MCF 10A (cell line): ENCODE measurements at regions not wholly inside any gene's neighbourhood (a gene's known extent, or its start where the extent isn't known, plus 50 kb on each side); places are given as distances from the start of the nearest gene placed in this dataset.

ENCODE experiments used
- BruUV-seq: library from RNA; stranded (reverse); fragments of 400-500 nt; replicated peaks from 2 replicates; lab custom pipeline; 2021; lab: Mats Ljungman, UMichigan
- CTCF ChIA-PET: fragments of 300-600 bp; sonication (Branson Sonifier 250); formaldehyde crosslinking; extraction: SDS; loops from one replicate; lab custom pipeline; 2021; ENCODE audit warnings: antibody characterized with exemption, inconsistent platforms; lab: Yijun Ruan, JAX
- POLR2A ChIA-PET: fragments of 300-600, 350-650 bp; sonication (Branson Sonifier 250); formaldehyde crosslinking; extraction: SDS; loops from one replicate; lab custom pipeline; 2020; ENCODE audit warnings: antibody characterized with exemption, inconsistent platforms; lab: Yijun Ruan, JAX
- DNase-seq: peaks from one replicate; pipeline ENCODE4 v3.0.0-alpha.2; 2018; ENCODE audit not compliant: unreplicated experiment
- H3K27ac Mint-ChIP-seq: one replicate; pipeline ENCODE4 v1.8.0; 2022; ENCODE audit warnings: mild to moderate bottlenecking, low read depth, mixed read lengths; ENCODE audit not compliant: unreplicated experiment
- H3K27me3 Mint-ChIP-seq: one replicate; pipeline ENCODE4 v1.8.0; 2022; ENCODE audit warnings: mixed read lengths; ENCODE audit not compliant: insufficient read depth, unreplicated experiment
- H3K36me3 Mint-ChIP-seq: one replicate; pipeline ENCODE4 v1.8.0; 2022; ENCODE audit warnings: mild to moderate bottlenecking, moderate library complexity, mixed read lengths; ENCODE audit not compliant: insufficient read depth, unreplicated experiment
- H3K4me1 Mint-ChIP-seq: one replicate; pipeline ENCODE4 v1.8.0; 2022; ENCODE audit warnings: mixed read lengths; ENCODE audit not compliant: insufficient read depth, unreplicated experiment
- H3K4me3 Mint-ChIP-seq: one replicate; pipeline ENCODE4 v1.8.0; 2022; ENCODE audit warnings: mild to moderate bottlenecking, moderate library complexity, mixed read lengths; ENCODE audit not compliant: unreplicated experiment
- H3K9me3 Mint-ChIP-seq: one replicate; pipeline ENCODE4 v1.8.0; 2022; ENCODE audit warnings: mixed read lengths; ENCODE audit not compliant: unreplicated experiment
- CTCF ChIP-seq: fragments of 200-600 bp; IDR thresholded peaks from one replicate; pipeline ENCODE4 v1.8.0; 2022; ENCODE audit warnings: antibody characterized with exemption, mild to moderate bottlenecking; ENCODE audit not compliant: unreplicated experiment
- intact Hi-C: fragments of 100-400 bp; cut with micrococcal nuclease; formaldehyde crosslinking; loops from 2 replicates; pipeline ENCODE4 v1.14.1; 2022

GRCh38 chr14:49484180-49484579, 102.0 kb downstream of the RPS29 start:
- POLR2A ChIA-PET: no interaction called here
- H3K4me3 Mint-ChIP-seq: no peak overlapping the region
- H3K27ac Mint-ChIP-seq: no peak overlapping the region
- H3K36me3 Mint-ChIP-seq: no peaks in the 10 kb centered on the region
- H3K4me1 Mint-ChIP-seq: no peaks in the 10 kb centered on the region
- no TSS peak for BruUV-seq
- peaks cover 21% of the 10 kb centered on the region for H3K27me3 Mint-ChIP-seq
- peaks cover 11% of the 10 kb centered on the region for H3K9me3 Mint-ChIP-seq
- no peak for TF ChIP-seq CTCF
- CTCF ChIA-PET: interaction anchor here (0.9 to 2.7 kb wide), 4 partner anchors 13 to 23 kb away, joined by 3 to 13 read pairs (median 6); no protein-coding TSS in a partner anchor
- intact Hi-C loops: no loop called here
- DNase-seq: no peak

GRCh38 chr14:49483268-49483667, 102.9 kb downstream of the RPS29 start:
- Mint-ChIP-seq H3K4me3 (no peak overlapping the region), H3K4me1 (no peaks in the 10 kb centered on the region), H3K9me3 (peaks cover 11% of the 10 kb centered on the region), H3K27me3 (peaks cover 21% of the 10 kb centered on the region), H3K36me3 (no peaks in the 10 kb centered on the region), H3K27ac (no peak overlapping the region)
- intact Hi-C loops: no loop called here
- ChIA-PET CTCF (interaction anchor here (0.9 to 1.1 kb wide), 2 partner anchors 14 to 38 kb away, joined by 3 read pairs; no protein-coding TSS in a partner anchor), POLR2A (no interaction called here)
- no TSS peak for BruUV-seq
- no peak for DNase-seq
- TF ChIP-seq CTCF: no peak

- BruUV-seq: no TSS peak
- ChIA-PET POLR2A (no interaction called here), CTCF (interaction anchor here (0.7 to 7.8 kb wide), 5 partner anchors 16 to 69 kb away, joined by 3 to 61 read pairs (median 5); no protein-coding TSS in a partner anchor)
- H3K36me3 Mint-ChIP-seq: no peaks in the 10 kb centered on the region
- H3K9me3 Mint-ChIP-seq: peaks cover 11% of the 10 kb centered on the region
- no peak for TF ChIP-seq CTCF
- intact Hi-C loops: no loop called here
- no peak overlapping the region for H3K4me3 Mint-ChIP-seq
- H3K27ac Mint-ChIP-seq: no peak overlapping the region
- H3K27me3 Mint-ChIP-seq: peaks cover 21% of the 10 kb centered on the region
- DNase-seq: no peak
- H3K4me1 Mint-ChIP-seq: no peaks in the 10 kb centered on the region
Measured at GRCh38 chr14:49480979-49481498, 105.1 kb downstream of the RPS29 start.

- Mint-ChIP-seq H3K4me1 (no peaks in the 10 kb centered on the region), H3K4me3 (no peak overlapping the region), H3K36me3 (no peaks in the 10 kb centered on the region), H3K27me3 (peaks cover 15% of the 10 kb centered on the region), H3K27ac (no peak overlapping the region), H3K9me3 (peaks cover 11% of the 10 kb centered on the region)
- intact Hi-C loops: no loop called here
- BruUV-seq: no TSS peak
- ChIA-PET POLR2A (no interaction called here), CTCF (interaction anchor here (0.6 to 7.8 kb wide), 5 partner anchors 17 to 70 kb away, joined by 3 to 61 read pairs (median 5); no protein-coding TSS in a partner anchor)
- no peak for TF ChIP-seq CTCF
- DNase-seq: no peak
Measured at GRCh38 chr14:49480053-49480760, 106.0 kb downstream of the RPS29 start.
